K562 (cell line): ENCODE measurements at regions not wholly inside any gene's neighbourhood (a gene's known extent, or its start where the extent isn't known, plus 50 kb on each side); places are given as distances from the start of the nearest gene placed in this dataset.

Experiments used
- CBX5 ChIP-seq: IDR thresholded peaks from 2 replicates; pipeline ENCODE4 v1.6.1; 2014; ENCODE audit warnings: low read depth, borderline replicate concordance
- CHD2 ChIP-seq: IDR thresholded peaks from 2 replicates; pipeline ENCODE4 v1.6.1; 2011; ENCODE audit warnings: low read depth, low read length
- POU5F1 ChIP-seq: fragments of 150-350 bp; IDR thresholded peaks from 2 replicates; pipeline ENCODE4 v1.6.1; 2014; ENCODE audit warnings: borderline replicate concordance, low read length, low read depth, mild to moderate bottlenecking; ENCODE audit not compliant: partially characterized antibody
- SNRNP70 ChIP-seq: fragments of 200-400 bp; formaldehyde crosslinking; optimal IDR thresholded peaks from 2 replicates; pipeline ENCODE3; 2017; ENCODE audit warnings: low read depth, low read length

DNA sequence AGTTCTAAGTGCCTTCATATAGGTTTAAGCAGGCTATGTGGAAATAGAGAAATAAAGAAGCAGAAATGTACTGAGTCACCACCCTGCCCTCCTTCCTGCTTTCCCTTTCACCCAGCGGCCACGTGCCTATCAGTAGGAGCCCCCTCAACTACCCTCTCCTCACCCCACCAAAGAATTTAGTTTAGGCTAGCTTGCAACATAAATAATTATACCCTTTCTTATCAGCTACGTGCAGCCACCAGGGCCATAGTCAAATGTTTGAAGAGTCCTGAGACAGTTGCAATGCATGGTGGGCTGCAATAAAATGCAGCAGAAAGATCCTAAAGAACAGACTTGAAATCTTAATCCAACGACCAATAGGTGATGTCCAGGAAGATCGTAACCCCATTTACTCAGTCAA lies 101.2 kb downstream of the RTP5 start:
- TF ChIP-seq POU5F1 (no peak), CBX5 (no peak), CHD2 (no peak), SNRNP70 (no peak)
